Smooth muscle cell (in vitro differentiated cells): ENCODE measurements at regions not wholly inside any gene's neighbourhood (a gene's known extent, or its start where the extent isn't known, plus 50 kb on each side); places are given as distances from the start of the nearest gene placed in this dataset.

Experiments used
- DNase-seq: peaks from one replicate; lab custom pipeline; 2025; ENCODE audit not compliant: unreplicated experiment; lab: John Stamatoyannopoulos, UW
- H2AFZ ChIP-seq: fragments of 200-600 bp; sonication (generic); 2 replicates; pipeline ENCODE4 v1.6.0; 2016; ENCODE audit warnings: antibody characterized with exemption, low read depth, mild to moderate bottlenecking
- H3F3A ChIP-seq: fragments of 200-600 bp; sonication (generic); 2 replicates; pipeline ENCODE4 v1.6.0; 2017; ENCODE audit warnings: antibody characterized with exemption, low read depth
- H3K27ac ChIP-seq: fragments of 200-600 bp; sonication (generic); 2 replicates; pipeline ENCODE4 v1.5.1; 2016; ENCODE audit warnings: low read depth, mild to moderate bottlenecking
- H3K27me3 ChIP-seq: fragments of 200-600 bp; sonication (generic); 2 replicates; pipeline ENCODE4 v1.6.1; 2016; ENCODE audit warnings: low read depth, mild to moderate bottlenecking
- H3K36me3 ChIP-seq: fragments of 200-600 bp; sonication (generic); 2 replicates; pipeline ENCODE4 v1.5.1; 2016; ENCODE audit warnings: low read depth
- H3K4me1 ChIP-seq: fragments of 200-600 bp; sonication (generic); 2 replicates; pipeline ENCODE4 v1.5.1; 2016; ENCODE audit warnings: low read depth
- H3K4me2 ChIP-seq: fragments of 200-600 bp; sonication (generic); 2 replicates; pipeline ENCODE4 v1.6.0; 2016; ENCODE audit warnings: mild to moderate bottlenecking
- H3K4me3 ChIP-seq: fragments of 200-600 bp; sonication (generic); 2 replicates; pipeline ENCODE4 v1.5.1; 2016; ENCODE audit warnings: mild to moderate bottlenecking
- H3K79me2 ChIP-seq: fragments of 200-600 bp; sonication (generic); 2 replicates; pipeline ENCODE4 v1.6.0; 2016; ENCODE audit warnings: low read depth, mild to moderate bottlenecking
- H3K9ac ChIP-seq: fragments of 200-600 bp; sonication (generic); 2 replicates; pipeline ENCODE4 v1.6.0; 2016; ENCODE audit warnings: low read depth
- H3K9me3 ChIP-seq: fragments of 200-600 bp; sonication (generic); replicated peaks from 2 replicates; pipeline ENCODE4 v1.5.1; 2016; ENCODE audit warnings: low read depth
- H4K20me1 ChIP-seq: fragments of 200-600 bp; sonication (generic); 2 replicates; pipeline ENCODE4 v1.6.0; 2016; ENCODE audit warnings: low read depth
- CTCF ChIP-seq: fragments of 200-600 bp; sonication (generic); IDR thresholded peaks from 2 replicates; pipeline ENCODE4 v1.5.1; 2017; ENCODE audit warnings: borderline replicate concordance, mild to moderate bottlenecking, antibody characterized with exemption; ENCODE audit not compliant: insufficient read depth, poor library complexity, severe bottlenecking
- WGBS: methylation state at CpG from one replicate; pipeline ENCODE4 v1.1.7; 2016; ENCODE audit warnings: low lambda C conversion rate; 5-methylcytosine and 5-hydroxymethylcytosine counted together

DNA sequence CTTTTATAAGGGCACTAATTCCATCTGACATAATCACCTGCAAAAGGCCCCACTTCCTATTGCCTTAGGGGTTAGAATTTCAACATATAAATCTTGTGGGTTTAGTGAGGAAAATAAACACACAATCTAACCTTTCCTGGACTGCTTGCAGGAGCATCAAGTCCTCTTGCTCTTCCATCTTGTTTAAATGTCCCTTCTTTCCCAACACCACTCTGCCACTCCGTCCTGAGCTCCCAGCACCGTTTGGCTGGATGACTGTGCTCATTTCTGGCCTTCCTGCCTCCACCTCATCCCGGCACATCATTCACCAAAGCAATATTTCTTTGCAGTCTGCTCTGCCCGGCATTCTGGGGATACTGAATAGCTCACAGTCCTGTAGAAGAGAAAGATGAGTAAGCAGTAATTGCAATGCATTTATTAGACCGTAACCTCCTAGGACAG, 247.8 kb downstream of the BCL2 start:
- Histone ChIP-seq H3K4me2 (no peak overlapping the region), H2AFZ (no peak overlapping the region), H3F3A (no peaks in the 10 kb centered on the region), H3K27me3 (no peaks in the 10 kb centered on the region), H3K9ac (no peak overlapping the region), H3K4me1 (peaks cover 3% of the 10 kb centered on the region), H3K79me2 (no peaks in the 10 kb centered on the region), H3K27ac (no peak overlapping the region), H3K4me3 (no peak overlapping the region), H4K20me1 (no peaks in the 10 kb centered on the region), H3K9me3 (no peaks in the 10 kb centered on the region), H3K36me3 (no peaks in the 10 kb centered on the region)
- 71% methylated on average over 5 of the region's 5 CpGs for WGBS
- no peak for DNase-seq
- no peak for TF ChIP-seq CTCF

DNA sequence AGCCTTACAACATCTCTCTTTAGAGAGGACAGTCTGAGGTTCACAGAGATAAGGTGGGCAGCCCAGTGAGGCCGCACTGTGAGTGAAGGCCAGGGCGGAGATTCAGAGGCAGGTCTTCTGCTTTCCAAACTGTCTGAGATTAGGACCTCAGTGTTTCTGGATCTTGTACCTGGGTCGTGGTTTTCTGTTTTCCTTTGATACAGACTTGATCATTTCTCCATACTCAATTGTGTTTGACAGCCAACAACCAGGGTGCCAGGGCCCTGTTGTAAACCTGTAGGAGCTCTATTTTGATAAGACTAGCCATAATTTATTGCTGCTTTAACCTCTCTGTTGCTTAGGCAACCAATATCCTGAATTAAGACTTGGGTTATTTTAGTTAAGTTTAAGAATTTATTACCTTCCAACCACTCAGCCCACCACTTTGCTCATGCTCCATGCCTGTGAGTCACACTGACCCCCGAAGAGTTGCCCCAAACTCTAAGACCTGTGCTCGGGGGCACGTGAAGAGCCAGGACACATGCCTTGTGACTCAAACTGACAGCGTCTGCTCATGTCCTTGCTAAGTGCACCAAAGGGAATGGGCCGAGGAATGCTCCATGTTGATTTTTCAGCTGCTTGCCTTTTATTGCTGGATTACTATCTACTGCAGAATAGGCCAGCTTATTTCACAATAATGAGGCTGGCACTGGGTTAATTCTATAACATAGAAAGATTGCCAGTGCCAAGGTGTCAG, 248.6 kb downstream of the BCL2 start:
- Histone ChIP-seq H3K4me2 (no peak overlapping the region), H3K9me3 (no peaks in the 10 kb centered on the region), H3K79me2 (no peaks in the 10 kb centered on the region), H3K27ac (no peak overlapping the region), H2AFZ (no peak overlapping the region), H4K20me1 (no peaks in the 10 kb centered on the region), H3K4me1 (peaks cover 3% of the 10 kb centered on the region), H3K36me3 (no peaks in the 10 kb centered on the region), H3K9ac (no peak overlapping the region), H3K4me3 (no peak overlapping the region), H3K27me3 (no peaks in the 10 kb centered on the region), H3F3A (no peaks in the 10 kb centered on the region)
- 69% methylated on average over 8 of the region's 8 CpGs for WGBS
- no peak for DNase-seq
- no peak for TF ChIP-seq CTCF

GRCh38 chr18:63069496-63069895, 250.1 kb downstream of the BCL2 start:
- TF ChIP-seq CTCF, result no peak
- Histone ChIP-seq H3F3A (no peaks in the 10 kb centered on the region), H3K9me3 (no peaks in the 10 kb centered on the region), H3K9ac (no peak overlapping the region), H3K4me3 (no peak overlapping the region), H3K79me2 (no peaks in the 10 kb centered on the region), H3K4me2 (no peak overlapping the region), H3K36me3 (no peaks in the 10 kb centered on the region), H4K20me1 (no peaks in the 10 kb centered on the region), H3K4me1 (no peaks in the 10 kb centered on the region), H2AFZ (no peak overlapping the region), H3K27me3 (no peaks in the 10 kb centered on the region), H3K27ac (no peak overlapping the region)
- no peak for DNase-seq
- 88% methylated on average over 3 of the region's 3 CpGs for WGBS

DNA sequence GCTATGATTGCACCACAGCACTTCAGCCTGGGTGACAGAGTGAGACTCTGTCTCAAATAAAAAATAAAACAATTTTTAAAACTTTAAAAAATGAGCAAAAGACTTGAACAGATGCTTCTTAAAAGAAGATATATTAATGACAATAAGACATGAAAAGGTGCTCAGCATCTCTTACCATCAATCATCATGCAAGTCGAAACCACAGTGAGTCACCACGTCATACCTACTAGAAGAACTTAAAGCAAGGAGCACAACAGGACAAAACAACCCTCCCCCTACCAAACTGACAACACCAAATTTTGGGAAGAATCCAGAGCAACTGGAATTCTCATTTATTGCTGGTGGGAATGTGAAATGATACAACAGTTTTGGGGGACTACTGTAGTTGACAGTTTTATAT, 251.6 kb downstream of the BCL2 start:
- H3K27ac ChIP-seq, result no peak overlapping the region
- H4K20me1 ChIP-seq, result no peaks in the 10 kb centered on the region
- TF ChIP-seq CTCF, result no peak
- WGBS, result 72% methylated on average over 2 of the region's 2 CpGs
- no peaks in the 10 kb centered on the region for H3K4me1 ChIP-seq
- DNase-seq, result no peak
- no peaks in the 10 kb centered on the region for H3K27me3 ChIP-seq
- no peaks in the 10 kb centered on the region for H3K79me2 ChIP-seq
- no peak overlapping the region for H3K9ac ChIP-seq
- H3K36me3 ChIP-seq, result no peaks in the 10 kb centered on the region
- H3K4me3 ChIP-seq, result no peak overlapping the region
- H3K9me3 ChIP-seq, result no peaks in the 10 kb centered on the region
- no peak overlapping the region for H3K4me2 ChIP-seq
- H2AFZ ChIP-seq, result no peak overlapping the region
- H3F3A ChIP-seq, result no peaks in the 10 kb centered on the region
